Activated CD8-positive, alpha-beta memory T cell treated with anti-CD3 and anti-CD28 coated beads for 48 hours (primary cell): ENCODE measurements at regions not wholly inside any gene's neighbourhood (a gene's known extent, or its start where the extent isn't known, plus 50 kb on each side); places are given as distances from the start of the nearest gene placed in this dataset.

Experiments used
- DNase-seq, 3 experiments: peaks; one replicate each; pipeline ENCODE4 v3.0.0-alpha.2; 2020; ENCODE audit warnings: low read depth in 2 of 3, low spot score in 2 of 3

GRCh38 chr16:79735271-79735670 lies 134.7 kb upstream of the MAF start:
- DNase-seq: no peak

- DNase-seq: no peak
These were observed 134.2 kb upstream of the MAF start for GRCh38 chr16:79734721-79735120.

GRCh38 chr16:79728923-79729240 lies 128.3 kb upstream of the MAF start:
- DNase-seq: no peak

DNA sequence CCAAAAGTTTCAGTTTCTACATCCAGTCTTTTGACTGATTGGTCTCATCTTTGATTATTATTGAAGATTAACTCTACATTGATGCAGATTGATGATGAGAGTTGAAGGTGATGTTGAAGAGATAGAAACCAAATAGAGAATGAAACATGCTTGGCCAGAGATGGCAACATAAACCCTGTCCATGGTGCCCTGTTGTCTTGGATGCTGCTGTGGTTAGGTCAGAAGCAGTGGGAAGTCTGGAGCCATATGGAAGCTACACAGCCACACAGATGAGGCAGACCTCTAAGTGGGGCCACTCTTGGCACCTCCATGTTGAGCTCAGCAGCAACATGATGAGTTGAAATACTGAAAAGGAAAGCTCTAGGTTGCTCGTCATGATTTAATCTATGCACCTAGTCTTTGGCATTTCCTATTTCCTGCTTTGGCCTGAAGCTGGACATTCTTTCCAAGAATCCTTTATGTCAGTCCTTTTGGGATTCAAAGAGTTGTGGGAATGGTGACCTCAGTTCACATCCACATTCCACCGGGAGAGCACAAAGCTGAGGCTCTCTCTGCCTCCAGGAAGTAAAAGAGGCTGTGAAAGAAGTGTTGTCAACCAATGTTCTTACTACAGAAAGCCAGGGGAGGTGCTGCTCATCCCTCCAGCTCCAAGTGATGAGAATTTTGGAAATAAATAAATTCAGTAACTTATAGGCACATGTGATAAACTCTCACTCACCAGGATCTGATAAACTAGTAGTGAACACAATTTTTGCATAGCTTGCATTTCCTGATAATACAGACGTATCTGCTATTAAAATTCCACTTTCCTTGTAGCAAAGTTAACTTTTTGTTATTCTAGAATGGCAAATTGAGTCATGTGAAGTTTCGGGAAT lies 127.7 kb upstream of the MAF start:
- DNase-seq: no peak

DNA sequence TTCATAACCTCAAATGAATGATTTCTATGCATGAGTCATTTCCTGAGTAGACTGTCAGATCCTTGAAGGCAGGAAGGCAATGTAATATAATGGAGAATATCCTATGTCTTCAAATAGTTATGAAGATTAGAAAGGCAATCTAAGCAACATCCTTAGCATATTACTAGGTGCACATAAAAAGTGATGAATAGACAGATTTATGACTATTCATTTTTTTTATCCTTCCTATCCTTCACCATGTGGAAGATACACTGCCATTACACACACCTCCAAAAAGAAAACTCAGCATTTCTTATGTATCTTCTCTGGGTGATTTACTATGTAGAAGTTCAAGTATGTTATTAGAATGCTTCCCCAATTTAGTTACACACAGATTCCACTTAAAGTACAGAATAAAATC lies 126.4 kb upstream of the MAF start:
- DNase-seq: no peak

GRCh38 chr16:79725051-79725450 lies 124.5 kb upstream of the MAF start:
- no peak for DNase-seq

GRCh38 chr16:79723583-79724168 lies 123.1 kb upstream of the MAF start:
- DNase-seq: no peak

DNA sequence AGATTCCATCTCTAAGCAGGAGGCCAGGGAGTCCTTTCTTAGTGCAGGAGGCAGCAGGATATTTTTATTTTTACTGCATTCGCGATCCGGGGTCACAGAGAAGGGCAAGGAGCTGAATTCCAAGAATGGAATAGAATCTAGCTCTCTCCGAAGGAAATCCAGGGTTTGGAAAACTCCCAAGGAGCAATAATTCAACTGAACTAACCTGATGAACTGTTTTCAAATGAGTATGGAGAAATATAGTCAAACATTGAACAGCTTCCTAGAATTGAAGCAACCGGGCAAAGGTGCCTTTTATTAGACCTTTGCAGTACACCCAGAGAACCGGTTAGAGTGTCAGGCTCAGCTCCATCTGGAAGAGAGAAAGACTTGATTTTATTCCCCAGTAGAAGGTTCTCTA lies 120.7 kb upstream of the MAF start:
- no peak for DNase-seq

DNA sequence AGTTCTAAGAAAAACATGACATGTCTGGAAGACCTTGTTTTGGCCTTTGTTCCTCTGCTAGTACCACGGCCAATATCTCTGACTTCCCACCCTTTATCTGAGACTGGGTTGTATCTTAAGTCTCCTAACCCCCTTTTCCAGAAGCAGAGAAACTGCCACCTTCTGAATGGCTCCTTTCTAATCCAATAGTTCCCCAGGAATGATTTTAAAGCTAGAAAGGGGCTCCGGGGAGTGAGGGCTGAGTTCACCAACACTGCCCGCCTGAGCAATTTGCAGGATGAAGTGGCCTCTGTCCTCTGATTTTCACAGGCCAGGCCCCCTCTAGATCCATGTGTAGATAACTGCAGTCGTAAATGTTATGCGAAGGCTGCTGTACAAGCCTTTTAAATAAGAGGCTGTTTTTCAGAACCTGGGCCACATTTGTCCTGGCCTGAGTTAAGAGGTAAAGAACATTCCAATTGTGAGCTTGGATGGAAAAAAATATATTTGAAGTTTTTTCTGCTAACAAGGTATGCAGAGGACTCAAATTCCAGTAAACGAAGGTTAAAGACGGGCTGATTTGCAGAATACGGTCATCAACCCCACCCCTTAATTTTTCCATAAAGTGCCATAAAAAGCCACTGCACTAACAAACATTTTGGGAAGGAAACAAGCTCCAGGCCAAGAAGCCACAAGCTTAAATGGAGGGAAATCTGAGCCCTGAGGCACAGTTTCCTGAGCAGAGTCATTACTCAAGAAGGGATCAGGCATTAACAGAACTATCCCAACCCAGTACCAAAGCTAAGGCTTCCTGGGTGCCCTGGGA lies 117.0 kb upstream of the MAF start:
- DNase-seq: no peak

DNA sequence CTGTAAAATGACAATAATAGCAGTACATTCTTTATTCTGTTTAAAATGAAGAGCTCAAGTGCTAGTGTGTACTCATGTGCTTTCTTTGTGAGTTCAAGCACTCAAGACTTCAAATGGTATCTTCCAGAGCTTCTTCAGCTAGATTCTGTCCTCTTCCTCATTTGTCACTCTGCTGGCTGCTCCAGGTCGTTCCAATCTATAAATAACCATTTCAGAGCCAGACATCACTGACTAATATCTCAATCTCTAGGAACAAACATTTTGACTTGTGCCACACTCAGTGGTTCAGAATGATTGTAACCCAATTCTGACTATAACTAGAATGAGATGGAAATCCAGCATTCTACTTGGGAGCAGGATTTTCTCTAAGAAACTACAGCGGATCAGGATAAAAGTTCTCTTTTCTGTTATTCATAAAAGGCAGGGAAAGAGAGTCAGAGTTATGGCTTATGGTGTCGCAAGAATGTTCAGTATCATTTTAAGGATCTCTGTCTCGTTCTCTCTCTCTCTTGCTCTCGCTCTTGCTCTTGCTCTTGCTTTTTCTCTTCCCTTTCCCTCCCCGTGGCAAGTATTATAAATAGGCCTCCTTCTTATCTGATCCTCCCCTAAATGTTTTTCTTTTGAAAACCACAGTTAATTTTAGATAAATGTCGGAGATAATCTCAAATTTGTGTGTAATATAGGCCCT lies 116.3 kb upstream of the MAF start:
- no peak for DNase-seq

DNA sequence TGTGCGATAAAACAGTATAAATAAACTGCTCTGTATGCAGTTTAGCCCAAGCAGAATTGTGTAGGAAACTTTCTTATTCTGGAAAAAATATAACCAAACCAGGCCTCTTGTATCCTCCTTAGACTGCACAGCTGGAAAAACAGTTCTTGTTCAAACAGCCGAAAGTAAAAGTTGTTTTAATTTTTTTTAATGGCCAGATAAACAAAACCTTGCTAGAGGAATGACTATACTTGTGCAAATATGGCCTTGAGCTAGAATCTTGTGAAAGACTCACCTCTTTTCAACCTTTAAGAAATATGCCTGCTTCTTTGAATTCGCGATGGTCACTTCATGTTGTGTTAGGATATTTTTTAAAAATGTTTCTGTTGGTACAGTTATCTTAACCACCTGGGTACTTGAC lies 114.5 kb upstream of the MAF start:
- no peak for DNase-seq

DNA sequence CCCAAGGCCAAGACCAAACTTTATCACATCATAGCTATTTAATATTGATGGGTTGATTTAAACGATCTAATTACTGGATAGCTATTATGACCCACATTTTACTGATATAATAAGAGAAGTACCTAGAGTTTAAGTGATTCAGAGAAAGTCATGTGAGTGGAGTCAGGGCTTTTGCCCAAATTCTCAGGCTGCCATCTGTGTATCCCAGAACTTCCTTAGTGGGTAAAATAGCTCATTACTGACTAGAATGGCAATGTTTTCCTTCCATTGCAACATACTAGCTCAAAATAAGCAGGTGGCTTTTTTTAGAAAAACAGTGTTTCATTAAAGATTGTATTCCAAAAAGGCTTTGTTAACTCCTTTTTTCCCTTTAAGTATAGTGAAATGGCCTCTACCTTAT lies 113.9 kb upstream of the MAF start:
- DNase-seq: no peak

GRCh38 chr16:79713609-79714309 lies 113.2 kb upstream of the MAF start:
- no peak for DNase-seq

DNA sequence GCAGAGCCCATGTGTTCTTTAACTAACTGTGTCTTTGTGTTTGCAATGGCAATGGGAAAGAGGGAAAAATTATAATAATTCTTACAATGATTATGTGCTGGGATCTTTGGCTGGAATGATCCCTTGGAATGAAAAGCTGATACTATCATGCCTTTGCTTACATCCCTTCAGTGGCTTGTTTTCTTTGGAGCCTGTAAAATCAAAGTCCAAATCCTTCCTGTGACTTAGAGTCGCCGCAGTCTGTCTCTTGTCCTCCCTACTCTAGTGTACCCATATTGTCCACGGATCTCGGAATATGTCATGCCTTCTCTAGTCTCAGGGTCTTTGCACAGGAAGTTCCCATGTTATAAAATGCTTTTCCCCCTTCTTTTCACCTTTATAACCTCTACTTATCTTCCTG lies 111.7 kb upstream of the MAF start:
- DNase-seq: no peak

DNA sequence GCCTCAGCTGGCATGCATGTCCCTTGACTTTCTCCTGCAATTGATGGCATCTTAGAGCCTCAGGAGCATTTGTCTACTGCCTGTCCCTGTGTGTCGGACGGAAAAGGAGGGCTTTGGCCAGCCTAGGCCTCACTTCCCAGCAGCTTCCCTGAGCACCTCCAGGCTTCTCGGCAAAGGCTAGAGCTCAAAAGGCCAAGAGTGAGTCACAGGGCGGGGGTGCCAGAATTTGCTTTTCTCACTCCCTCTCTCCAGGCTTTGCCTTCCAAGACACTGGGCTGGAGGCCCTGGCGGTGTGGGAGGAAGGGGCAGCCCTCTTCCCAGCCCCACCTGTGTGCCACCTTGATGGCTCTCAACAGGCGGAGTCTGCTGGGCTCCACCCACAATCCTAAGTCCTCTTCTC lies 107.3 kb upstream of the MAF start:
- DNase-seq: no peak

- no peak for DNase-seq
These were observed 102.5 kb upstream of the MAF start for GRCh38 chr16:79703066-79703465.

DNA sequence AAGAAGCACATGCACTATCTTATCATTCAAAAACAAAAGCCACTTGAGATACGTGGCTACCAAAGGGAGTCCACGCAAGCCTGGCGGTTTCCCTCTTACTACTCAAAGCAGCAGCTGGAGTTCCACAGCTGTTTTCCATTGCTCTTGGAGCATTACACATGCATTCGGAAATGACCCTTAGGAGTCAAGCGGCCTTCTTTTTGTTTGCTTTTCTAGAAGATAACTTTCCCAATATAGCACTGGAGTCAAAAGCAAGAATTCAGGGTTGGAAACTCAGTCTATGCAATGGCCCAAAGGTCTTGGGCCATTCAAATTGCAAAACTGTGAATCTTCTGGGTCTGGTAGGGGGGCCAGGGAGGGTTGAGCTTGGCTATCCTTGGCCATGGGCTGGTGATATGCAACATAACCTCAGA lies 97.8 kb upstream of the MAF start:
- no peak for DNase-seq

DNA sequence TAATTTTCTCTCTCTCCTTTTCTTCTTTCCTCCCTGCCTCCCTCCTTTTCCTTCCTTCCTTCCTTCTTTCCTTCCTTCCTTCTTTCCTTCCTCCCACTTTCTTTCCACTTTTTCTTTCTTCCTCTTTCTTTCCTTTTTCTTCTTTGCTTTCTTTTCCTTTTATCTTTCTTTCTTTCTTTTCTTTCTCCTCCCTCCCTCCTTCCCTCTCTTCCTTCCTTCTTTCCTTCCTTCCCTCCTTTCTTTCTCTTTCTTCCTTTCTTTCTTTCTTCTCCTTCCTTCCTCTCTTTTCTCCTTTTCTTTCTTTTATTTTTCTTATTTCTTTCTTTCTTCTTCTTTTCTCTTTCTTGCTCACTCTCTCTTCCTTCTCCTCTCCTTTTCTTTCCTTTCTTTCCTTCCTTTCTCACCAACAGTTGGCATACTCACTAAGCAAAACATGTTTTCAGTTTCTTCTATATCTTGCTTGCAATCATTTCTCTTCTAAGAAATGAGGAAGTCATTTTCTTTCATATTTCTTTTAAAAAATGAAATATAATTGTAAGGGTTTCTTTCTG lies 97.1 kb upstream of the MAF start:
- no peak for DNase-seq

DNA sequence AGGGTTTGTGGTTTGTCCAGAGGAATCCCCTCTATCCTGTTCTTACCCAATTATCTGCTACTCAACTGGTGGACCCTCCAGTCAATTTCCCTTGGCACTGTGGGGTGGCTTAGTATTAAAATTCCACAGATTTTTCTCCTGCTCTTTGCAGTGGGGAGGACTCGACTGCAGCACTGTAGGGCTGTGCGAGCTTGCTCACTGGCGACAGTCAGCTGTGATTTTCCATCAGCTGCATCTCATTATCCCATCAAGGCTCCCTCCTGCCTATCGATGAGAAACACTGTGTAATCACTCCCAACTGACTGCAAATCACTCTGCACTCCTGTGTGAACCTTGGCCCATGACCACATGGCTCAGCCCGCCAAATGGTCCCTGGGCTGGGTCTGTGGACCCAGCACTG lies 90.5 kb upstream of the MAF start:
- DNase-seq: no peak

- no peak for DNase-seq
These were observed 89.6 kb upstream of the MAF start for GRCh38 chr16:79690159-79690558.
